Activated naive CD4-positive, alpha-beta T cell treated with anti-CD3 and anti-CD28 coated beads, Interleukin-2, amount 50 U/mL, for 24 hours (primary cell): ENCODE measurements at regions not wholly inside any gene's neighbourhood (a gene's known extent, or its start where the extent isn't known, plus 50 kb on each side); places are given as distances from the start of the nearest gene placed in this dataset.
A peak's percentile ranks its signal among the peaks of the same experiment; 100 is the strongest.
"Not testable (repeated sequence)": the region's sequence is repeated elsewhere in the genome, so short reads cannot be mapped to it uniquely, and the experiment has no call there.

Experiments
- H3K27ac Mint-ChIP-seq: one replicate; pipeline ENCODE4 v1.8.0; 2021; ENCODE audit warnings: mild to moderate bottlenecking, mixed read lengths
- H3K27me3 Mint-ChIP-seq: one replicate; pipeline ENCODE4 v1.8.0; 2021; ENCODE audit warnings: mixed read lengths
- H3K36me3 Mint-ChIP-seq: one replicate; pipeline ENCODE4 v1.8.0; 2021; ENCODE audit warnings: mixed read lengths
- H3K4me1 Mint-ChIP-seq: one replicate; pipeline ENCODE4 v1.8.0; 2021; ENCODE audit warnings: mixed read lengths
- H3K4me3 Mint-ChIP-seq: one replicate; pipeline ENCODE4 v1.8.0; 2021; ENCODE audit warnings: mild to moderate bottlenecking, mixed read lengths
- H3K9me3 Mint-ChIP-seq: one replicate; pipeline ENCODE4 v1.8.0; 2021; ENCODE audit warnings: mixed read lengths

GRCh38 chr4:181030135-181030921 is 1212.9 kb upstream of the TENM3 start:
- not testable (repeated sequence) for H3K4me1 Mint-ChIP-seq, H3K27me3 Mint-ChIP-seq, H3K36me3 Mint-ChIP-seq, H3K4me3 Mint-ChIP-seq, H3K27ac Mint-ChIP-seq
- peaks cover 13% of the 10 kb centered on the region for H3K9me3 Mint-ChIP-seq

DNA sequence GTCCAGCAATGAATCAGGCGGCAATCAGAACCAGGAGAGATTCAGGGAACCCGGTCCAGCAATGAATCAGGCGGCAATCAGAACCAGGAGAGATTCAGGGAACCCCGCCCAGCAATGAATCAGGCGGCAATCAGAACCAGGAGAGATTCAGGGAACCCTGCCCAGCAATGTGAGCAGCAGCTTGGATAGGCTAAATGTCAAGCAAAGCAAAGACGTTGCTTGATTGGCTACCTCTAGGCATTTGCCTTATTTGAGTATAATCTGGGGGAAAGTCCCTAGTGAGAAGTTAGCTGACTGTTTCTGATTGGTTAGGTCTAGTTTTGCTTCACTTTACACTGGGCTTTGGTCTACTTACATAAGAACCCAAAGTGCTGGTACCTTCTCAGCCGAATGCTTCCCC is 1212.2 kb upstream of the TENM3 start:
- no peak overlapping the region for H3K27ac Mint-ChIP-seq
- peaks cover 13% of the 10 kb centered on the region for H3K9me3 Mint-ChIP-seq
- no peaks in the 10 kb centered on the region for H3K27me3 Mint-ChIP-seq
- H3K36me3 Mint-ChIP-seq, result no peaks in the 10 kb centered on the region
- H3K4me1 Mint-ChIP-seq, result no peaks in the 10 kb centered on the region
- no peak overlapping the region for H3K4me3 Mint-ChIP-seq

DNA sequence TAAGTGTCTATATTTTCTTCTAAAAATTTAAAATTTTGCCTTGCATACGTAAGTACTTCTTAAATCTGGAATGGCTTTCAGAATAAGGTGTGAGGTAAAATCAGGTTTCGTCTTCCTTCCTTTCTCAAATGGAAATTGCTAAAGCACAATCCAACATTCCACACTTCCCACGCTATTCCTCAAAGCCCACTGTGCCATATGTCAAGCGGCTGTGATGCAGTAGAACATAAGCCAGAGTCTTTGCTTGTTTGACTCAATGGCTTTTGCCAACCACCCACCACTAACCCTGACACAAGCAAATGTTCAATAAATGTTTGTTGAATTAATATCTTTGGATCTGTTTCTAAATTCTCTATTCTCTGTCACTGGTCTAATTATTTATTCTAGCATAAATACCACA is 1199.7 kb upstream of the TENM3 start:
- Mint-ChIP-seq H3K27me3 (no peaks in the 10 kb centered on the region), H3K27ac (no peak overlapping the region), H3K4me1 (no peaks in the 10 kb centered on the region), H3K9me3 (no peaks in the 10 kb centered on the region), H3K36me3 (no peaks in the 10 kb centered on the region), H3K4me3 (no peak overlapping the region)

GRCh38 chr4:181046809-181047208 is 1196.4 kb upstream of the TENM3 start:
- H3K4me3 Mint-ChIP-seq, result no peak overlapping the region
- H3K27me3 Mint-ChIP-seq, result no peaks in the 10 kb centered on the region
- no peaks in the 10 kb centered on the region for H3K4me1 Mint-ChIP-seq
- no peaks in the 10 kb centered on the region for H3K36me3 Mint-ChIP-seq
- H3K27ac Mint-ChIP-seq, result no peak overlapping the region
- no peaks in the 10 kb centered on the region for H3K9me3 Mint-ChIP-seq

- Mint-ChIP-seq H3K4me3 (no peak overlapping the region), H3K27ac (no peak overlapping the region), H3K9me3 (no peaks in the 10 kb centered on the region), H3K36me3 (no peaks in the 10 kb centered on the region), H3K27me3 (no peaks in the 10 kb centered on the region), H3K4me1 (no peaks in the 10 kb centered on the region)
Observed at GRCh38 chr4:181051931-181052330, 1191.3 kb upstream of the TENM3 start.

GRCh38 chr4:181061787-181062186 is 1181.4 kb upstream of the TENM3 start:
- no peak overlapping the region for H3K4me3 Mint-ChIP-seq
- no peaks in the 10 kb centered on the region for H3K36me3 Mint-ChIP-seq
- peaks cover 5% of the 10 kb centered on the region for H3K9me3 Mint-ChIP-seq
- H3K27me3 Mint-ChIP-seq, result no peaks in the 10 kb centered on the region
- no peaks in the 10 kb centered on the region for H3K4me1 Mint-ChIP-seq
- no peak overlapping the region for H3K27ac Mint-ChIP-seq

- Mint-ChIP-seq H3K27me3 (no peaks in the 10 kb centered on the region), H3K27ac (no peak overlapping the region), H3K9me3 (peaks cover 6% of the 10 kb centered on the region)
Observed at GRCh38 chr4:181063212-181063611, 1180.0 kb upstream of the TENM3 start.

GRCh38 chr4:181077341-181077740 is 1165.9 kb upstream of the TENM3 start:
- Mint-ChIP-seq H3K4me3 (no peak overlapping the region), H3K4me1 (no peaks in the 10 kb centered on the region), H3K27ac (no peak overlapping the region), H3K36me3 (no peaks in the 10 kb centered on the region), H3K27me3 (no peaks in the 10 kb centered on the region), H3K9me3 (no peaks in the 10 kb centered on the region)

More at GRCh38 chr4:181063212-181063611, 1180.0 kb upstream of the TENM3 start:
- Mint-ChIP-seq H3K4me3 (no peak overlapping the region), H3K4me1 (no peaks in the 10 kb centered on the region), H3K36me3 (no peaks in the 10 kb centered on the region)

GRCh38 chr4:181078196-181078595 is 1165.0 kb upstream of the TENM3 start:
- no peaks in the 10 kb centered on the region for H3K4me1 Mint-ChIP-seq
- H3K27ac Mint-ChIP-seq, result no peak overlapping the region
- H3K4me3 Mint-ChIP-seq, result no peak overlapping the region
- no peaks in the 10 kb centered on the region for H3K9me3 Mint-ChIP-seq
- H3K27me3 Mint-ChIP-seq, result no peaks in the 10 kb centered on the region
- no peaks in the 10 kb centered on the region for H3K36me3 Mint-ChIP-seq

DNA sequence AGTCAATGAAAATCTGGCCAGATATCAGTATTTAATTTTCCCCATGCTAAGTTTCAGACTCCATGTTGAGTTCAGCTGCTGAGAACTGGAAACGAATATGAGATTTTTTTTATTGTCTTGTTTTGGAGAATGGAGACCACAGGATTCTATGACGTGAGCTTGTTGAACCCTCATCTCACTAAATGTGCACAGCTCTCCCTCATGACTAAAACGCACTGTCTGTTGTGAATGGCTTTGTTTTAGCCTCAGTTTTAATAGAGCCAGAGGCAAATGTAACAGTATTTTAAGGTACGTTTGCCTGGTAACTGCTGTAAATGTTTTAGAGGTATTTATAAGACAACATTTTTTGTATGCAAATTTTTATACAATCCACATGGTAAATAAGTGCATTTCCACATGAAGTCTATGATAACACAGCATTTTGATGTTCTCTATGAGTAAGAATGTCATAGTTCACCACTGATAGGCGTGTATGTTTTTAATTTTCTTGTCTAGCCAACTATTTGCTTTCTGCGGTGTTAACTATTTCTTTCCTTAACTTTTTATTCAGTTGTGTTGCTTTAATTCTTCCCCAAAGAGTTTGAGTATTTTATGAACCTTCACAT is 1159.3 kb upstream of the TENM3 start:
- H3K27ac Mint-ChIP-seq, result no peak overlapping the region
- H3K36me3 Mint-ChIP-seq, result no peaks in the 10 kb centered on the region
- no peaks in the 10 kb centered on the region for H3K4me1 Mint-ChIP-seq
- no peaks in the 10 kb centered on the region for H3K9me3 Mint-ChIP-seq
- H3K4me3 Mint-ChIP-seq, result no peak overlapping the region
- no peaks in the 10 kb centered on the region for H3K27me3 Mint-ChIP-seq

DNA sequence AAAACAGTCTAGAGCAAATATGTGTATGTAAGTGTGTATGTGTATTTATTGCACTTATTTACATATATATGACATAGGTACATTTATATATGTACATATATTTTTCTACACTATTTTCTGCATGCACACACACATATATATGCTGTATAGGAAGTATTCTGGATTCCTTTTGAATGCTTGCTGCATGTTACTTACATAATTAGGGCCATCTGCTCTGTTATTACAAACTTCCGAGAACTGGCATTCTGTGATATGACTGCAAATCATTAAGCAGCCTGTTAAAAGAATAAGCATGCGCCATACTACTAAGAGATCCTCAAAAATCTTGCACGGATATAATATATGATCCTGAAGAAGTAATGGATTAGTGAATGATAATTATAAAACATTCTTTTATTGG is 1157.6 kb upstream of the TENM3 start:
- Mint-ChIP-seq H3K36me3 (no peaks in the 10 kb centered on the region), H3K4me3 (no peak overlapping the region), H3K9me3 (no peaks in the 10 kb centered on the region), H3K27me3 (no peaks in the 10 kb centered on the region), H3K4me1 (no peaks in the 10 kb centered on the region), H3K27ac (no peak overlapping the region)

DNA sequence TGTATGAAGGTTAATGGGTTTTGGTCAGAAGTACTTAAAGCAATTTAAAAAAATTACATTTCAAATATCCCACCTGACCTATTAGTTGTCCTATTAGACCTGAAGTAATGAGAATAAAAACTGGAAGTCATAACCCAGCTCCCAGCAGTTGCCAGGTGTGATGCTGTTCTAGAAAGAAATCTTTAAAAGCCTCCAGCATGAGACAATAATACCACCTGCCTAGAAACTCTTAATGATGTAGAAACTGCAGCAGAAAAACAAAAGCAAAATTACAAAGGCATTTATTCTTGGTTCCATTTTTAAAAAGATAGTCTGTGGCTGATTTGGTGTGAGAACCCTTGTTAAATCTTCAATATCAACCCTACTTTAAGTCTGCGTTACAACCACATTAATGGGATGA is 1137.7 kb upstream of the TENM3 start:
- Mint-ChIP-seq H3K27ac (no peak overlapping the region), H3K4me3 (no peak overlapping the region), H3K36me3 (no peaks in the 10 kb centered on the region), H3K27me3 (no peaks in the 10 kb centered on the region), H3K4me1 (no peaks in the 10 kb centered on the region), H3K9me3 (no peaks in the 10 kb centered on the region)

DNA sequence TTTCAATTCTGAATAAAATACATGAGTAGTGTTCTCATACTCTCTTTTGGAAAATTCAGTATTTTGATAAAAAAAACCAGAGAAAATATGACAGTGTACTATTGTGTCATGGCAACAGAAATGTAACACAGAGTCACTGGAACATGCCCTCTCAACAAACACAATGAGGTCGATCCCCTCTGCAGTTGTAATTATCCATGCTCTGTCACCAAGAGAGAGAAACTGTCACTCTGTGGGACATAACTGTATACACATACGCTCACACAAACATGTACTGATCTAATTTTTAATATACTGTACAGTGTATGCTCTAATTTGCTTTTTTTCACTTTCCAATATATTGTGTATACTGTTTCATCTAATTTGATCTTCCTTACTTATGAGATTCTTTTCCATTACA is 1136.8 kb upstream of the TENM3 start:
- no peaks in the 10 kb centered on the region for H3K4me1 Mint-ChIP-seq
- H3K27ac Mint-ChIP-seq, result no peak overlapping the region
- H3K27me3 Mint-ChIP-seq, result no peaks in the 10 kb centered on the region
- no peaks in the 10 kb centered on the region for H3K36me3 Mint-ChIP-seq
- no peak overlapping the region for H3K4me3 Mint-ChIP-seq
- no peaks in the 10 kb centered on the region for H3K9me3 Mint-ChIP-seq

GRCh38 chr4:181108237-181108636 is 1135.0 kb upstream of the TENM3 start:
- H3K27me3 Mint-ChIP-seq, result no peaks in the 10 kb centered on the region
- H3K27ac Mint-ChIP-seq, result no peak overlapping the region
- H3K36me3 Mint-ChIP-seq, result no peaks in the 10 kb centered on the region
- no peaks in the 10 kb centered on the region for H3K4me1 Mint-ChIP-seq
- no peak overlapping the region for H3K4me3 Mint-ChIP-seq
- peaks cover 3% of the 10 kb centered on the region for H3K9me3 Mint-ChIP-seq

GRCh38 chr4:181119186-181119585 is 1124.0 kb upstream of the TENM3 start:
- H3K36me3 Mint-ChIP-seq, result no peaks in the 10 kb centered on the region
- no peaks in the 10 kb centered on the region for H3K4me1 Mint-ChIP-seq
- no peaks in the 10 kb centered on the region for H3K9me3 Mint-ChIP-seq
- no peak overlapping the region for H3K4me3 Mint-ChIP-seq
- H3K27me3 Mint-ChIP-seq, result no peaks in the 10 kb centered on the region
- no peak overlapping the region for H3K27ac Mint-ChIP-seq

GRCh38 chr4:181121733-181122132 is 1121.5 kb upstream of the TENM3 start:
- H3K36me3 Mint-ChIP-seq, result no peaks in the 10 kb centered on the region
- no peak overlapping the region for H3K27ac Mint-ChIP-seq
- no peaks in the 10 kb centered on the region for H3K4me1 Mint-ChIP-seq
- no peaks in the 10 kb centered on the region for H3K27me3 Mint-ChIP-seq
- H3K9me3 Mint-ChIP-seq, result no peaks in the 10 kb centered on the region
- H3K4me3 Mint-ChIP-seq, result no peak overlapping the region

DNA sequence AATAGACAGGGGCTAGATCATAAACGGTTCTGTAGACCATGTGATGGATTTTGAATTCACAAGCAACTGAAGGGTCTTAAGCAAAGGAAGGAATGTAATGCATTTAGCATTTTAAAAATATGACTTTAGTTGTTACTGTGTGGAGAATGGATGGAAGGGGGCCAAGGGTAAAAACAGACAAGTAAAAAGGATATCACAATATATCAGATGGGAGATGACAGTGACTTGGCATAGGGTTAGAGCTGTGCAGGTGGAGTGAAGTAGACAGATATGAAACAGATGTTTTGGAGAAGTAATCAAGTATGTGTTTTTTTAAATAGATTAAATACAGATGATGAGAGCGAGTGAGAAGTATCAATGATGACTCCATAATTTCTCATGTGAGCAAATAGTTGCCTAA is 1116.0 kb upstream of the TENM3 start:
- Mint-ChIP-seq H3K27me3 (no peaks in the 10 kb centered on the region), H3K9me3 (peaks cover 18% of the 10 kb centered on the region), H3K4me1 (no peaks in the 10 kb centered on the region), H3K27ac (peak overlapping the region; percentile 1), H3K36me3 (no peaks in the 10 kb centered on the region), H3K4me3 (no peak overlapping the region)
